Aorta (tissue), 5 donors: ENCODE measurements at regions not wholly inside any gene's neighbourhood (a gene's known extent, or its start where the extent isn't known, plus 50 kb on each side); places are given as distances from the start of the nearest gene placed in this dataset.

Experiments
- ATAC-seq: fragments of 200-7000 bp; cut with Tn5 transposase; one replicate; pipeline ENCODE4 v1.9.1; 2022; ENCODE audit warnings: moderate library complexity; ENCODE audit not compliant: low FRiP score
- DNase-seq, 2 donors: peaks; one replicate each; pipeline ENCODE4 v3.0.0-alpha.2; 2020
- H3K27ac ChIP-seq, 2 donors: one replicate each; pipeline ENCODE4 v1.5.1; 2013; ENCODE audit warnings: low read length in 2 of 2, mild to moderate bottlenecking in 2 of 2, moderate library complexity in 2 of 2, control low read depth in 1 of 2, inconsistent platforms in 1 of 2, low read depth in 1 of 2
- H3K27me3 ChIP-seq, 2 donors: one replicate each; pipeline ENCODE4 v1.6.1; 2013; ENCODE audit warnings: control low read depth in 1 of 2, low read length in 1 of 2, mild to moderate bottlenecking in 1 of 2, moderate library complexity in 1 of 2; ENCODE audit not compliant: insufficient read depth in 2 of 2, control insufficient read depth in 1 of 2
- H3K36me3 ChIP-seq, 2 donors: one replicate each; pipeline ENCODE4 v1.6.1; 2013; ENCODE audit warnings: control low read depth in 1 of 2, low read length in 1 of 2, mild to moderate bottlenecking in 1 of 2; ENCODE audit not compliant: insufficient read depth in 2 of 2, control insufficient read depth in 1 of 2
- H3K4me1 ChIP-seq, 2 donors: one replicate each; pipeline ENCODE4 v1.6.1; 2013; ENCODE audit warnings: low read length in 2 of 2, control low read depth in 1 of 2, mild to moderate bottlenecking in 1 of 2, moderate library complexity in 1 of 2; ENCODE audit not compliant: insufficient read depth in 2 of 2, control insufficient read depth in 1 of 2
- H3K4me3 ChIP-seq, 2 donors: one replicate each; pipeline ENCODE4 v1.5.1; 2013; ENCODE audit warnings: low read length in 2 of 2, control low read depth in 1 of 2, mild to moderate bottlenecking in 1 of 2
- H3K9me3 ChIP-seq: one replicate; pipeline ENCODE4 v1.6.1; 2013; ENCODE audit warnings: mild to moderate bottlenecking, low read length; ENCODE audit not compliant: control insufficient read depth
- WGBS, 2 donors: extraction: QIAGEN DNeasy Blood & Tissue Kit; methylation state at CpG; one replicate each; pipeline ENCODE4 v1.1.7; 2013; 5-methylcytosine and 5-hydroxymethylcytosine counted together
- intact Hi-C, 2 donors: fragments of 100-400 bp; cut with DNase I; formaldehyde crosslinking; loops; one replicate each; pipeline versions ENCODE4 v1.14.2 to v1.15.0; 2022
- donor health status: healthy with polysubstance abuse.
- donor health status: Bipolar disorder and iron deficiency.
- donor health status: DM: no; HTN: no; CAD: no.
- donor health status: DM: no; HTN: no; CAD: no.
- donor health status: DM: yes; HTN: yes; CAD: no.

- intact Hi-C loops, result no loop called here
- ATAC-seq (no peak), DNase-seq (no peak)
Measured at GRCh38 chr2:237196866-237197618, 111.4 kb downstream of the COPS8 start.

GRCh38 chr2:237198164-237198855 is 112.6 kb downstream of the COPS8 start:
- H3K36me3 ChIP-seq, result no peaks in the 10 kb centered on the region
- DNase-seq (no peak), ATAC-seq (no peak)
- 78 to 84% methylated on average over 2 of the region's 2 CpGs for WGBS, 2 donors
- no peaks in the 10 kb centered on the region for H3K9me3 ChIP-seq
- intact Hi-C loops, result no loop called here
- no peaks in the 10 kb centered on the region for H3K4me1 ChIP-seq
- no peaks in the 10 kb centered on the region for H3K27me3 ChIP-seq
- H3K4me3 ChIP-seq, result no peak overlapping the region
- no peak overlapping the region for H3K27ac ChIP-seq

More at GRCh38 chr2:237196866-237197618, 111.4 kb downstream of the COPS8 start:
- Histone ChIP-seq H3K27me3 (no peaks in the 10 kb centered on the region), H3K27ac (no peak overlapping the region), H3K36me3 (no peaks in the 10 kb centered on the region), H3K4me3 (no peak overlapping the region), H3K9me3 (no peaks in the 10 kb centered on the region), H3K4me1 (no peaks in the 10 kb centered on the region)
- 92 to 93% methylated on average over 6 of the region's 6 CpGs for WGBS, 2 donors

GRCh38 chr2:237199082-237199481 is 113.4 kb downstream of the COPS8 start:
- 73 to 87% methylated on average over 1 of the region's 1 CpG for WGBS, 2 donors
- intact Hi-C loops, result no loop called here
- no peaks in the 10 kb centered on the region for H3K4me1 ChIP-seq
- no peak for ATAC-seq
- H3K27me3 ChIP-seq, result no peaks in the 10 kb centered on the region
- no peak for DNase-seq
- H3K4me3 ChIP-seq, result no peak overlapping the region
- no peak overlapping the region for H3K27ac ChIP-seq
- H3K36me3 ChIP-seq, result no peaks in the 10 kb centered on the region
- H3K9me3 ChIP-seq, result no peaks in the 10 kb centered on the region

GRCh38 chr2:237199577-237199976 is 113.9 kb downstream of the COPS8 start:
- H3K27me3 ChIP-seq, result no peaks in the 10 kb centered on the region
- DNase-seq, result no peak
- 78 to 81% methylated on average over 2 of the region's 2 CpGs for WGBS, 2 donors
- no peaks in the 10 kb centered on the region for H3K9me3 ChIP-seq
- H3K27ac ChIP-seq, result no peak overlapping the region
- no peak for ATAC-seq
- H3K4me1 ChIP-seq, result no peaks in the 10 kb centered on the region
- H3K36me3 ChIP-seq, result no peaks in the 10 kb centered on the region
- intact Hi-C loops, result no loop called here
- no peak overlapping the region for H3K4me3 ChIP-seq

GRCh38 chr2:237200462-237200861 is 114.8 kb downstream of the COPS8 start:
- ATAC-seq (no peak), DNase-seq (no peak)
- 98% methylated on average over 7 of the region's 7 CpGs for WGBS, 2 donors
- Histone ChIP-seq H3K27me3 (no peaks in the 10 kb centered on the region), H3K27ac (no peak overlapping the region), H3K9me3 (no peaks in the 10 kb centered on the region), H3K4me1 (no peaks in the 10 kb centered on the region), H3K4me3 (no peak overlapping the region), H3K36me3 (no peaks in the 10 kb centered on the region)
- intact Hi-C loops, result no loop called here

GRCh38 chr2:237201461-237202287 is 116.0 kb downstream of the COPS8 start:
- no peak overlapping the region for H3K27ac ChIP-seq
- no peak overlapping the region for H3K4me3 ChIP-seq
- H3K36me3 ChIP-seq, result no peaks in the 10 kb centered on the region
- ATAC-seq, result peak; percentile 44
- intact Hi-C loops, result no loop called here
- no peaks in the 10 kb centered on the region for H3K27me3 ChIP-seq
- WGBS, 2 donors, result 59 to 63% methylated on average over 14 of the region's 14 CpGs
- no peaks in the 10 kb centered on the region for H3K9me3 ChIP-seq
- H3K4me1 ChIP-seq, result no peaks in the 10 kb centered on the region
- DNase-seq, result peak in 1 of 2 donors; percentile 73

- intact Hi-C loops, result no loop called here
- ATAC-seq (no peak), DNase-seq (no peak)
- no peak overlapping the region for H3K4me3 ChIP-seq
- WGBS, 2 donors, result 94 to 95% methylated on average over 13 of the region's 13 CpGs
- H3K27me3 ChIP-seq, result no peaks in the 10 kb centered on the region
- H3K27ac ChIP-seq, result no peak overlapping the region
- H3K9me3 ChIP-seq, result no peaks in the 10 kb centered on the region
- no peaks in the 10 kb centered on the region for H3K4me1 ChIP-seq
- H3K36me3 ChIP-seq, result no peaks in the 10 kb centered on the region
Measured at GRCh38 chr2:237202288-237203030, 116.8 kb downstream of the COPS8 start.

GRCh38 chr2:237205043-237205541 is 119.4 kb downstream of the COPS8 start:
- DNase-seq (no peak), ATAC-seq (no peak)
- H3K9me3 ChIP-seq, result no peaks in the 10 kb centered on the region
- no peak overlapping the region for H3K4me3 ChIP-seq
- H3K27ac ChIP-seq, result no peak overlapping the region
- intact Hi-C loops, result no loop called here
- WGBS, 2 donors, result 91% methylated on average over 8 of the region's 8 CpGs
- H3K36me3 ChIP-seq, result no peaks in the 10 kb centered on the region
- no peaks in the 10 kb centered on the region for H3K4me1 ChIP-seq
- no peaks in the 10 kb centered on the region for H3K27me3 ChIP-seq
